K562 (cell line): ENCODE measurements at regions not wholly inside any gene's neighbourhood (a gene's known extent, or its start where the extent isn't known, plus 50 kb on each side); places are given as distances from the start of the nearest gene placed in this dataset.

ENCODE experiments used
- ATAC-seq: fragments of 200-7000 bp; cut with Tn5 transposase; 3 replicates; pipeline ENCODE4 v1.9.1; 2020; ENCODE audit warnings: moderate library complexity
- BruUV-seq: library from RNA; stranded (reverse); fragments of 400-500 nt; replicated peaks from 2 replicates; lab custom pipeline; 2021; lab: Mats Ljungman, UMichigan
- CTCF ChIA-PET: fragments of 300-600 bp; formaldehyde crosslinking; extraction: SDS; loops from one replicate; lab custom pipeline; 2021; ENCODE audit warnings: low intra/inter-chr PET ratio; lab: Yijun Ruan, JAX
- POLR2A ChIA-PET: fragments of 300-600, 350-650 bp; sonication (Branson Sonifier 250); formaldehyde crosslinking; extraction: SDS; loops from one replicate; lab custom pipeline; 2021; ENCODE audit warnings: antibody characterized with exemption, inconsistent platforms; lab: Yijun Ruan, JAX
- DNase-seq, 4 experiments: peaks; one replicate each; pipeline versions ENCODE4 v3.0.0 to v3.0.0-alpha.2; 2011 to 2018; ENCODE audit warnings: low spot score in 3 of 4, mixed read lengths in 3 of 4; ENCODE audit errors: extremely low read depth in 1 of 4
- FAIRE-seq: peaks from 2 replicates; lab custom pipeline; 2011; peaks lifted over from hg19 to GRCh38; lab: Jason Lieb, UNC
- H2AFZ ChIP-seq: 2 replicates; pipeline ENCODE4 v1.6.0; 2011; ENCODE audit warnings: low read depth, low read length, control low read depth, inconsistent platforms
- H3K27ac ChIP-seq: fragments of 200-600 bp; 3 replicates; pipeline ENCODE4 v1.8.0; 2011; ENCODE audit warnings: low read depth, mild to moderate bottlenecking, control low read depth, inconsistent platforms, low read length, moderate library complexity, mixed read lengths; ENCODE audit errors: extremely low read depth
- H3K27me3 ChIP-seq, 2 experiments: fragments of 300-600 bp in 1 of 2; 2 replicates in 1 of 2; 3 replicates in 1 of 2; pipeline versions ENCODE4 v1.6.0 to v1.8.0; 2011; ENCODE audit warnings: inconsistent platforms in 2 of 2, low read length in 2 of 2, mild to moderate bottlenecking in 1 of 2, mixed read lengths in 1 of 2, moderate library complexity in 1 of 2; ENCODE audit not compliant: control insufficient read depth in 2 of 2, insufficient read depth in 2 of 2
- H3K36me3 ChIP-seq: fragments of 300-600 bp; 3 replicates; pipeline ENCODE4 v1.8.0; 2011; ENCODE audit warnings: mild to moderate bottlenecking, low read length, inconsistent platforms; ENCODE audit not compliant: control insufficient read depth, insufficient read depth
- H3K4me1 ChIP-seq, 2 experiments: fragments of 200-600 bp in 1 of 2; replicated peaks in 1 of 2; 2 replicates in 1 of 2; 3 replicates in 1 of 2; pipeline versions ENCODE4 v1.5.1 to v1.8.0; 2011; ENCODE audit warnings: inconsistent platforms in 2 of 2, low read length in 2 of 2, mild to moderate bottlenecking in 1 of 2, mixed read lengths in 1 of 2, moderate library complexity in 1 of 2; ENCODE audit not compliant: control insufficient read depth in 2 of 2, insufficient read depth in 2 of 2
- H3K4me2 ChIP-seq: 2 replicates; pipeline ENCODE4 v1.6.1; 2011; ENCODE audit warnings: low read length, control low read depth, inconsistent platforms, mixed read lengths; ENCODE audit not compliant: insufficient read depth
- H3K4me3 ChIP-seq: fragments of 200-600 bp; sonication (generic), shearing (Covaris generic); 2 replicates; pipeline ENCODE4 v1.5.1; 2016; ENCODE audit warnings: control low read depth, inconsistent platforms
- H3K79me2 ChIP-seq: fragments of 200-600 bp; 3 replicates; pipeline ENCODE4 v1.8.0; 2011; ENCODE audit warnings: low read length, inconsistent platforms; ENCODE audit not compliant: control insufficient read depth, insufficient read depth
- H3K9ac ChIP-seq, 2 experiments: 2 replicates each; pipeline versions ENCODE4 v1.6.0 to v1.6.1; 2011; ENCODE audit warnings: low read depth in 2 of 2, low read length in 2 of 2, control low read depth in 1 of 2, inconsistent platforms in 1 of 2, mild to moderate bottlenecking in 1 of 2, mixed read lengths in 1 of 2; ENCODE audit not compliant: insufficient read depth in 1 of 2
- H3K9me1 ChIP-seq: one replicate; pipeline ENCODE4 v1.6.0; 2011; ENCODE audit warnings: inconsistent platforms, mild to moderate bottlenecking, low read length, moderate library complexity; ENCODE audit not compliant: control insufficient read depth, insufficient read depth
- H3K9me3 ChIP-seq: replicated peaks from 2 replicates; pipeline ENCODE4 v1.5.1; 2011; ENCODE audit warnings: low read depth, low read length, inconsistent platforms; ENCODE audit not compliant: control insufficient read depth, insufficient read depth
- H4K20me1 ChIP-seq: replicated peaks from 2 replicates; pipeline ENCODE4 v1.6.1; 2011; ENCODE audit warnings: low read length, inconsistent platforms, mixed read lengths; ENCODE audit not compliant: control insufficient read depth, insufficient read depth
- ARID3A ChIP-seq: IDR thresholded peaks from 2 replicates; pipeline ENCODE4 v1.6.1; 2012; ENCODE audit warnings: low read depth, low read length, improper control_type of control experiment, borderline replicate concordance
- CBX1 ChIP-seq: sonication (generic); IDR thresholded peaks from 2 replicates; pipeline ENCODE4 v1.6.1; 2016; ENCODE audit warnings: antibody characterized with exemption, low read depth, mild to moderate bottlenecking
- MNT ChIP-seq, 2 experiments: fragments of 450-650 bp; conservative IDR thresholded peaks; 2 replicates each; pipeline ENCODE4 v1.6.1; 2017; ENCODE audit warnings: mild to moderate bottlenecking in 2 of 2, moderate library complexity in 2 of 2
- POLR2A ChIP-seq: fragments of 450-650 bp; conservative IDR thresholded peaks from 2 replicates; pipeline ENCODE4 v1.6.1; 2016
- POLR2G ChIP-seq: fragments of 200-400 bp; formaldehyde crosslinking; IDR thresholded peaks from 2 replicates; pipeline ENCODE4 v1.6.1; 2017; ENCODE audit warnings: low read depth, mild to moderate bottlenecking, antibody characterized with exemption, low read length, moderate library complexity
- REST ChIP-seq, 2 experiments: fragments of 450-650 bp; formaldehyde crosslinking in 1 of 2; IDR thresholded peaks; 2 replicates each; pipeline versions ENCODE4 v1.4.0 to v1.6.1; 2014 to 2020; ENCODE audit warnings: mild to moderate bottlenecking in 2 of 2, borderline replicate concordance in 1 of 2, low read depth in 1 of 2
- SREBF1 ChIP-seq: fragments of 150-350 bp; IDR thresholded peaks from 2 replicates; pipeline ENCODE4 v1.6.1; 2014; ENCODE audit warnings: antibody characterized with exemption, low read depth, low read length, borderline replicate concordance
- TCF15 ChIP-seq: fragments of 250-450 bp; sonication (Bioruptor Pico); IDR thresholded peaks from 2 replicates; pipeline ENCODE4 v1.8.0; 2022; ENCODE audit warnings: moderate library complexity, mild to moderate bottlenecking, inconsistent platforms
- ZNF174 ChIP-seq: fragments of 250-450 bp; sonication (Bioruptor Pico); IDR thresholded peaks from 2 replicates; pipeline ENCODE4 v1.4.0; 2020; ENCODE audit warnings: mild to moderate bottlenecking
- WGBS: fragments of 100-300 bp; shearing (Covaris generic); methylation state at CpG from one replicate; pipeline ENCODE4 v1.1.6; 2016; ENCODE audit warnings: low coverage, mixed read lengths; ENCODE audit not compliant: insufficient coverage; ENCODE audit errors: missing lambda C conversion rate; 5-methylcytosine and 5-hydroxymethylcytosine counted together
- in situ Hi-C: fragments of 300-500 bp; cut with MboI; formaldehyde crosslinking; loops from 4 replicates; pipeline ENCODE4 v1.15.0; 2018; ENCODE audit warnings: inconsistent platforms, mixed read lengths
- intact Hi-C: fragments of 100-400 bp; cut with micrococcal nuclease; formaldehyde crosslinking; loops from 2 replicates; pipeline ENCODE4 v1.14.2; 2022

GRCh38 chr13:24627090-24627714 lies 53.0 kb upstream of the ATP12A start:
- DNase-seq, result peak; percentile 52 to 70 (median 68)
- TF ChIP-seq POLR2G (0 out of 2 replicates have a peak, but pooled peaks have one; percentile 22), POLR2A (no peak), ARID3A (no peak), CBX1 (no peak), REST (IDR thresholded peaks at IDR 0.05; ENCODE audit: borderline replicate concordance) (peak; percentile 27; the same call in 1 of the 2 replicates), REST (CRISPR knock-in tag; IDR thresholded peaks at IDR 0.05; ENCODE audit: low read depth) (no peak), MNT (conservative IDR thresholded peaks at IDR 0.05) (no peak), ZNF174 (CRISPR knock-in tag) (no peak), TCF15 (CRISPR knock-in tag) (no peak), SREBF1 (no peak)

More at GRCh38 chr13:24627090-24627714, 53.0 kb upstream of the ATP12A start:
- H2AFZ ChIP-seq, result peak overlapping the region; percentile 68
- no peaks in the 10 kb centered on the region for H3K9me1 ChIP-seq
- H4K20me1 ChIP-seq, result no peaks in the 10 kb centered on the region
- CTCF ChIA-PET, result interaction anchor here (0.7 to 1.3 kb wide), 3 partner anchors 25 to 101 kb away, joined by 3 to 5 read pairs (median 5); no protein-coding TSS in a partner anchor
- no peak overlapping the region for H3K4me3 ChIP-seq
- no peaks in the 10 kb centered on the region for H3K9me3 ChIP-seq
- BruUV-seq, result no TSS peak
- WGBS, result 27% methylated on average over 15 of the region's 25 CpGs
- in situ Hi-C loops (no loop called here), intact Hi-C loops (loop anchor here (1.0 kb wide), 1 partner anchor 44 kb away; no protein-coding TSS in a partner anchor)
- no peaks in the 10 kb centered on the region for H3K27me3 ChIP-seq
- ATAC-seq (peak; percentile 96), FAIRE-seq (no peak)
- no peak overlapping the region; the same call in 1 of the 2 replicates for H3K4me2 ChIP-seq
- H3K4me1 ChIP-seq, result peaks cover 4 to 5% of the 10 kb centered on the region in 2 experiments; a peak in 3 of 5 replicates
- POLR2A ChIA-PET, result interaction anchor here (0.6 kb wide), 1 partner anchor 106 kb away, joined by 3 read pairs; no protein-coding TSS in a partner anchor
- H3K27ac ChIP-seq, result no peak overlapping the region
- H3K36me3 ChIP-seq, result no peaks in the 10 kb centered on the region
- H3K79me2 ChIP-seq, result no peaks in the 10 kb centered on the region
- H3K9ac ChIP-seq, result no peak overlapping the region
